ENCODE measurements at regions not wholly inside any gene's neighbourhood (a gene's known extent, or its start where the extent isn't known, plus 50 kb on each side); places are given as distances from the start of the nearest gene placed in this dataset.

DNA sequence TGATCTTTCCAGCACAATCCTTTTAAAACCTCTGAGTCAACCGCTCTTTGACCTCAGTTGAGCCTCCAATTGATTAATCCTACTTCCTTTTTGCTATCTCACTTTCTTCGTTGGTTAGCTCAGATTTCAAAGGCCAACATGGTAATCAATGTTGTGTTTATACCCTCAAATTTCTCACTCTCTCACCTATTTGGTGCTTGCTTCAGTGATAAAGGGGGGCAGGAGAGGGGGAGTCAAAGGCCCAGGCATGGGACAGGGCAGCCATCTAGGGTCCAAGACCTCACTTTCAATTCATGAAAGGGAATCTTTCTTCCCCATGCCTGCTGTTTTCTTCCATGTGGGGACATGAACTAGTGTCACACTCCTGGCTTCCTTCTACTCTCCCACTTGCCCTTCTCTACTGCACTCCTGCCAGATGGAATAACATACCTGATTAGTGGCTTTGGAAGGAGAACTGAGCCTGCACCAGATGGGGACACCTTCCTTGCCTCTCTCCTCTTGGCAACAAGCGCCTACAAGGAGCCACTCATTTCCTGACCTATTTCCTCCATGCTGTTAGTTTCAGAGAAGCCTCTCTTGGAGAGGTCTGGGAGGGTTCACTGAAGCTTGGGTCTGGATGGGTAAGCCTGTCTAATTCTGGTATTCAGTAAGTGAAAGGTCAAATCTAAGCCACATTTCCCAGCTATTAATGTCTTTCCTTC, 73.3 kb upstream of the ARHGAP29 start:
- TF ChIP-seq CTCF (conservative IDR thresholded peaks at IDR 0.05): no peak
- TF ChIP-seq EZH2 (IDR thresholded peaks at IDR 0.05; ENCODE audit: low read depth): no peak

Measured in PC-9 (cell line).